Keratinocyte (primary cell): ENCODE measurements at regions not wholly inside any gene's neighbourhood (a gene's known extent, or its start where the extent isn't known, plus 50 kb on each side); places are given as distances from the start of the nearest gene placed in this dataset.

ENCODE experiments used
- DNase-seq: peaks from one replicate; pipeline ENCODE4 v3.0.0-alpha.2; 2011; ENCODE audit warnings: low read depth, missing footprints, low spot score
- FAIRE-seq: peaks from 2 replicates; lab custom pipeline; 2011; peaks lifted over from hg19 to GRCh38; lab: Jason Lieb, UNC
- H2AFZ ChIP-seq: 2 replicates; pipeline ENCODE4 v1.6.0; 2012; ENCODE audit warnings: low read length, control low read depth, inconsistent platforms; ENCODE audit not compliant: control insufficient read depth
- H3K27ac ChIP-seq: 2 replicates; pipeline ENCODE4 v1.5.1; 2011; ENCODE audit warnings: low read length; ENCODE audit not compliant: control insufficient read depth, insufficient read depth
- H3K27me3 ChIP-seq: 3 replicates; pipeline ENCODE4 v1.6.0; 2011; ENCODE audit warnings: low read length; ENCODE audit not compliant: control insufficient read depth, insufficient read depth; ENCODE audit errors: extremely low read depth
- H3K36me3 ChIP-seq, 2 experiments: 2 replicates in 1 of 2; 3 replicates in 1 of 2; pipeline ENCODE4 v1.5.1; 2011; ENCODE audit warnings: low read length in 2 of 2, mild to moderate bottlenecking in 1 of 2; ENCODE audit not compliant: control insufficient read depth in 2 of 2, insufficient read depth in 2 of 2; ENCODE audit errors: extremely low read depth in 1 of 2
- H3K4me1 ChIP-seq: 3 replicates; pipeline ENCODE4 v1.5.1; 2011; ENCODE audit warnings: low read length; ENCODE audit not compliant: control insufficient read depth, insufficient read depth; ENCODE audit errors: extremely low read depth
- H3K4me2 ChIP-seq: 3 replicates; pipeline ENCODE4 v1.6.0; 2011; ENCODE audit warnings: low read depth, low read length; ENCODE audit not compliant: control insufficient read depth, insufficient read depth; ENCODE audit errors: extremely low read depth
- H3K4me3 ChIP-seq, 3 experiments: fragments of 200-600 bp in 1 of 3; sonication (generic) in 1 of 3; 2 replicates in 2 of 3; 3 replicates in 1 of 3; pipeline ENCODE4 v1.5.1; 2011 to 2016; ENCODE audit warnings: low read length in 3 of 3, mild to moderate bottlenecking in 3 of 3, control low read depth in 2 of 3, inconsistent platforms in 1 of 3, low read depth in 1 of 3, mixed read lengths in 1 of 3, mixed run types in 1 of 3, moderate library complexity in 1 of 3; ENCODE audit not compliant: control insufficient read depth in 2 of 3, insufficient read depth in 2 of 3; ENCODE audit errors: extremely low read depth in 1 of 3
- H3K79me2 ChIP-seq: 2 replicates; pipeline ENCODE4 v1.6.0; 2012; ENCODE audit warnings: low read length; ENCODE audit not compliant: control insufficient read depth, insufficient read depth
- H3K9ac ChIP-seq: 3 replicates; pipeline ENCODE4 v1.6.0; 2011; ENCODE audit warnings: low read length; ENCODE audit not compliant: control insufficient read depth, insufficient read depth; ENCODE audit errors: extremely low read depth
- H3K9me1 ChIP-seq: 3 replicates; pipeline ENCODE4 v1.6.0; 2011; ENCODE audit warnings: low read length; ENCODE audit not compliant: control insufficient read depth, insufficient read depth; ENCODE audit errors: extremely low read depth
- H3K9me3 ChIP-seq: 2 replicates; pipeline ENCODE4 v1.5.1; 2012; ENCODE audit warnings: low read depth, low read length; ENCODE audit not compliant: control insufficient read depth
- H4K20me1 ChIP-seq: 3 replicates; pipeline ENCODE4 v1.6.0; 2011; ENCODE audit warnings: low read length; ENCODE audit not compliant: control insufficient read depth, insufficient read depth; ENCODE audit errors: extremely low read depth
- CTCF ChIP-seq, 3 experiments: IDR thresholded peaks in 1 of 3; conservative IDR thresholded peaks in 1 of 3; optimal IDR thresholded peaks in 1 of 3; 2 replicates in 2 of 3; 3 replicates in 1 of 3; pipeline versions ENCODE3 to v1.5.1; 2011; ENCODE audit warnings: low read length in 3 of 3, mild to moderate bottlenecking in 3 of 3, moderate library complexity in 2 of 3, control low read depth in 1 of 3, inconsistent platforms in 1 of 3; ENCODE audit not compliant: insufficient read depth in 2 of 3; ENCODE audit errors: extremely low read depth in 1 of 3
- EZH2 ChIP-seq: IDR thresholded peaks from one replicate; pipeline ENCODE4 v1.6.1; 2012; ENCODE audit warnings: inconsistent platforms, mild to moderate bottlenecking, low read length, moderate library complexity
- dilution Hi-C: fragments of 300-500 bp; cut with MboI; formaldehyde crosslinking; loops from one replicate; pipeline ENCODE4 v1.7.0; 2020; ENCODE audit warnings: low sequenced_read_pairs; ENCODE audit not compliant: extremely low pct_ligation_motif_present

- no peak for TF ChIP-seq CTCF (optimal IDR thresholded peaks at IDR 0.05 in 1 of 3, IDR thresholded peaks at IDR 0.05 in 1 of 3, conservative IDR thresholded peaks at IDR 0.05 in 1 of 3; ENCODE audit: extremely low read depth in 1 of 3, insufficient read depth in 2 of 3, low read length in 3 of 3)
- no peak for TF ChIP-seq EZH2
- Histone ChIP-seq H3K36me3 (no peaks in the 10 kb centered on the region), H3K4me2 (no peak overlapping the region), H3K9me1 (no peaks in the 10 kb centered on the region), H2AFZ (no peak overlapping the region), H3K4me3 (no peak overlapping the region), H3K27me3 (no peaks in the 10 kb centered on the region), H3K9me3 (no peaks in the 10 kb centered on the region), H4K20me1 (no peaks in the 10 kb centered on the region), H3K79me2 (no peaks in the 10 kb centered on the region), H3K4me1 (peaks cover 2% of the 10 kb centered on the region), H3K27ac (no peak overlapping the region), H3K9ac (no peak overlapping the region)
- no peak for FAIRE-seq
- dilution Hi-C loops = no loop called here
- no peak for DNase-seq
Measured at GRCh38 chr6:147103007-147103406, 101.2 kb upstream of the STXBP5 start.

GRCh38 chr6:147103694-147104093 lies 100.5 kb upstream of the STXBP5 start:
- DNase-seq (no peak), FAIRE-seq (no peak)
- dilution Hi-C loops = no loop called here
- Histone ChIP-seq H2AFZ (no peak overlapping the region), H4K20me1 (no peaks in the 10 kb centered on the region), H3K27me3 (no peaks in the 10 kb centered on the region), H3K36me3 (no peaks in the 10 kb centered on the region), H3K9me1 (no peaks in the 10 kb centered on the region), H3K9ac (no peak overlapping the region), H3K4me1 (peaks cover 2% of the 10 kb centered on the region), H3K4me2 (no peak overlapping the region), H3K27ac (no peak overlapping the region), H3K79me2 (no peaks in the 10 kb centered on the region), H3K9me3 (no peaks in the 10 kb centered on the region), H3K4me3 (no peak overlapping the region)
- TF ChIP-seq EZH2 = no peak
- no peak for TF ChIP-seq CTCF (optimal IDR thresholded peaks at IDR 0.05 in 1 of 3, IDR thresholded peaks at IDR 0.05 in 1 of 3, conservative IDR thresholded peaks at IDR 0.05 in 1 of 3; ENCODE audit: extremely low read depth in 1 of 3, insufficient read depth in 2 of 3, low read length in 3 of 3)
